RWPE2 (cell line): ENCODE measurements at regions not wholly inside any gene's neighbourhood (a gene's known extent, or its start where the extent isn't known, plus 50 kb on each side); places are given as distances from the start of the nearest gene placed in this dataset.

ENCODE experiments used
- ATAC-seq: fragments of 200-7000 bp; cut with Tn5 transposase; 3 replicates; pipeline ENCODE4 v1.9.1; 2021; ENCODE audit warnings: low read depth
- DNase-seq: peaks from one replicate; pipeline ENCODE4 v3.0.0-alpha.2; 2020; ENCODE audit warnings: low spot score
- H3K27ac ChIP-seq: fragments of 450-650 bp; 2 replicates; pipeline ENCODE4 v1.5.1; 2017; ENCODE audit warnings: mild to moderate bottlenecking; ENCODE audit not compliant: poor library complexity, severe bottlenecking
- H3K27me3 ChIP-seq: fragments of 250-450 bp; sonication (Bioruptor Pico); 2 replicates; pipeline ENCODE4 v1.5.1; 2021; ENCODE audit warnings: mild to moderate bottlenecking, moderate library complexity; ENCODE audit not compliant: insufficient read depth, poor library complexity, severe bottlenecking
- H3K36me3 ChIP-seq: fragments of 250-450 bp; sonication (Bioruptor Pico); 2 replicates; pipeline ENCODE4 v1.5.1; 2020; ENCODE audit warnings: low read depth, mild to moderate bottlenecking, moderate library complexity
- H3K4me1 ChIP-seq: fragments of 250-450 bp; sonication (Bioruptor Pico); 2 replicates; pipeline ENCODE4 v1.5.1; 2021; ENCODE audit warnings: mild to moderate bottlenecking, moderate library complexity; ENCODE audit not compliant: insufficient read depth, poor library complexity, severe bottlenecking
- H3K4me3 ChIP-seq: fragments of 250-450 bp; sonication (Bioruptor Pico); 2 replicates; pipeline ENCODE4 v1.5.1; 2021; ENCODE audit warnings: mild to moderate bottlenecking, moderate library complexity; ENCODE audit not compliant: severe bottlenecking
- H3K9me3 ChIP-seq: fragments of 250-450 bp; sonication (Bioruptor Pico); 2 replicates; pipeline ENCODE4 v1.5.1; 2021; ENCODE audit warnings: mild to moderate bottlenecking, moderate library complexity; ENCODE audit not compliant: severe bottlenecking
- TF ChIP-seq, protein P1 (sequence below): fragments of 450-650 bp; IDR thresholded peaks from one replicate; pipeline ENCODE4 v1.5.1; 2017; ENCODE audit warnings: mild to moderate bottlenecking, moderate library complexity; ENCODE audit not compliant: poor library complexity, severe bottlenecking

DNA sequence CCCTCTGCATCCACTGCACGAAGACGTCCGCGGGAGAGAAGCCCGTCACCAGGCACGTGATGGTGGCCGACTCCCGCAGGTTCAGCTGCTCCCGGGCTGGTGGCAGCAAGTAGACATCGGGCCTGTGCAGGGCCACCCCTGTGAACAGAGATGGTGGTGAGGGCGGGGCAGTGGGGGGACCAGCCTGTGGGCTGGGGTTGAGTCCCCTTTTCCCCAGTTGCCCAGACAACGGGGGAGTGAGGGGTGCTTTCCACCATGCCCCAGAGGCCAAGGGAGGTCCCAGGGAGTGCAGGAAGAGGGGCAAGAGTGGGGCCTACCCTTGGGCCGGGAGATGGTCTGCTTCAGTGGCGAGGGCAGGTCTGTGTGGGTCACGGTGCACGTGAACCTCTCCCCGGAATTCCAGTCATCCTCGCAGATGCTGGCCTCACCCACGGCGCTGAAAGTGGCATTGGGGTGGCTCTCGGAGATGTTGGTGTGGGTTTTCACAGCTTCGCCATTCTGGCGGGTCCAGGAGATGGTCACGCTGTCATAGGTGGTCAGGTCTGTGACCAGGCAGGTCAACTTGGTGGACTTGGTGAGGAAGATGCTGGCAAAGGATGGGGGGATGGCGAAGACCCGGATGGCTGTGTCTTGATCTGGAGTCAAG, 328.3 kb downstream of the TMEM121 start:
- DNase-seq (peak; percentile 58), ATAC-seq (no peak)
- Histone ChIP-seq H3K27ac (no peak overlapping the region), H3K27me3 (no peaks in the 10 kb centered on the region), H3K36me3 (no peaks in the 10 kb centered on the region), H3K4me1 (no peaks in the 10 kb centered on the region), H3K4me3 (no peak overlapping the region), H3K9me3 (peaks cover 12% of the 10 kb centered on the region)
- TF ChIP-seq, protein P1, sequence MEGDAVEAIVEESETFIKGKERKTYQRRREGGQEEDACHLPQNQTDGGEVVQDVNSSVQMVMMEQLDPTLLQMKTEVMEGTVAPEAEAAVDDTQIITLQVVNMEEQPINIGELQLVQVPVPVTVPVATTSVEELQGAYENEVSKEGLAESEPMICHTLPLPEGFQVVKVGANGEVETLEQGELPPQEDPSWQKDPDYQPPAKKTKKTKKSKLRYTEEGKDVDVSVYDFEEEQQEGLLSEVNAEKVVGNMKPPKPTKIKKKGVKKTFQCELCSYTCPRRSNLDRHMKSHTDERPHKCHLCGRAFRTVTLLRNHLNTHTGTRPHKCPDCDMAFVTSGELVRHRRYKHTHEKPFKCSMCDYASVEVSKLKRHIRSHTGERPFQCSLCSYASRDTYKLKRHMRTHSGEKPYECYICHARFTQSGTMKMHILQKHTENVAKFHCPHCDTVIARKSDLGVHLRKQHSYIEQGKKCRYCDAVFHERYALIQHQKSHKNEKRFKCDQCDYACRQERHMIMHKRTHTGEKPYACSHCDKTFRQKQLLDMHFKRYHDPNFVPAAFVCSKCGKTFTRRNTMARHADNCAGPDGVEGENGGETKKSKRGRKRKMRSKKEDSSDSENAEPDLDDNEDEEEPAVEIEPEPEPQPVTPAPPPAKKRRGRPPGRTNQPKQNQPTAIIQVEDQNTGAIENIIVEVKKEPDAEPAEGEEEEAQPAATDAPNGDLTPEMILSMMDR, result no peak

DNA sequence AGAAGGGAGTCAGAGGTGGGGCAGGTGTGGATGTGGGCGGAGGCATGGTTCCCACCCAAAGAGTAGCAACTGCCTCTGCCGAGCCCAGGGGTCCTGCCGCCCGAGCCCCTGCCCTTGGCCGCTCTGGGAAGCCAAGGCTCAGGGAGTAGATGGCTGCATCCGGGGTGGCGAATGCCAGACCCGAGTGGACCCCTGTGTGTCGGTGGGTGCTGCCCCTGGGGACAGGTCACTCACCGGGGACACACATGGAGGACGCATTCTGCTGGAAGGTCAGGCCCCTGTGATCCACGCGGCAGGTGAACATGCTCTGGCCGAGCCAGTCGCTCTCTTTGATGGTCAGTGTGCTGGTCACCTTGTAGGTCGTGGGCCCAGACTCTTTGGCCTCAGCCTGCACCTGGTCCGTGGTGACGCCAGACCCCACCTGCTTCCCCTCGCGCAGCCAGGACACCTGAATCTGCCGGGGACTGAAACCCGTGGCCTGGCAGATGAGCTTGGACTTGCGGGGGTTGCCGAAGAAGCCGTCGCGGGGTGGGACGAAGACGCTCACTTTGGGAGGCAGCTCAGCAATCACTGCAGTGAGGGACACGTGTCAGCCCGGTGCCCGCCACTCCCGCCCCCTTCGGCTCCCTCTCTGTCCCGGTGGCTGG, 329.0 kb downstream of the TMEM121 start:
- Histone ChIP-seq H3K9me3 (peaks cover 12% of the 10 kb centered on the region), H3K27ac (no peak overlapping the region), H3K36me3 (no peaks in the 10 kb centered on the region), H3K27me3 (no peaks in the 10 kb centered on the region), H3K4me3 (no peak overlapping the region), H3K4me1 (no peaks in the 10 kb centered on the region)
- ATAC-seq, result no peak
- TF ChIP-seq, protein P1, result no peak
- peak; percentile 69 for DNase-seq

DNA sequence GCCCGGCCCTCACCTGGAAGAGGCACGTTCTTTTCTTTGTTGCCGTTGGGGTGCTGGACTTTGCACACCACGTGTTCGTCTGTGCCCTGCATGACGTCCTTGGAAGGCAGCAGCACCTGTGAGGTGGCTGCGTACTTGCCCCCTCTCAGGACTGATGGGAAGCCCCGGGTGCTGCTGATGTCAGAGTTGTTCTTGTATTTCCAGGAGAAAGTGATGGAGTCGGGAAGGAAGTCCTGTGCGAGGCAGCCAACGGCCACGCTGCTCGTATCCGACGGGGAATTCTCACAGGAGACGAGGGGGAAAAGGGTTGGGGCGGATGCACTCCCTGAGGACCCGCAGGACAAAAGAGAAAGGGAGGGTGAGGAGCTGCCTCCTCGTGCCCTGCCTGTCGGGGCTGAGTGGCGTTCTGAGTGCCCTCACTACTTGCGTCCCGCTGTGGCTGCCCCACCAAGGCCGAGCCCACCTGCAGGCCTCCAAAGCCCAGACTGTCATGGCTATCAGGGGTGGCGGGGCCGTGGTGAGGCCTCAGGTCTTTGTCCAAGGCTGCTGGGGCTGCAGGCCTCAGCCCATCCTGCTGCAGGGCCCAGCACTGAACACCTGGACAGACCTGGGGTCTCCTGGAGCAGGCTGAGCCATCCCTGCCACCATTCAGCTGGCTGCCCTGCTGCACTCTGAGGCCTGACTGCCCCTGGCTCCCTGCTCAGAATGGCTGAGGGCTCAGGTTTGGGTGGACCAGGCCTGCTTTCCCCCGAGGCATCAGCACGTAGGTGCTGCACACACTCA, 329.7 kb downstream of the TMEM121 start:
- peaks cover 12% of the 10 kb centered on the region for H3K9me3 ChIP-seq

DNA sequence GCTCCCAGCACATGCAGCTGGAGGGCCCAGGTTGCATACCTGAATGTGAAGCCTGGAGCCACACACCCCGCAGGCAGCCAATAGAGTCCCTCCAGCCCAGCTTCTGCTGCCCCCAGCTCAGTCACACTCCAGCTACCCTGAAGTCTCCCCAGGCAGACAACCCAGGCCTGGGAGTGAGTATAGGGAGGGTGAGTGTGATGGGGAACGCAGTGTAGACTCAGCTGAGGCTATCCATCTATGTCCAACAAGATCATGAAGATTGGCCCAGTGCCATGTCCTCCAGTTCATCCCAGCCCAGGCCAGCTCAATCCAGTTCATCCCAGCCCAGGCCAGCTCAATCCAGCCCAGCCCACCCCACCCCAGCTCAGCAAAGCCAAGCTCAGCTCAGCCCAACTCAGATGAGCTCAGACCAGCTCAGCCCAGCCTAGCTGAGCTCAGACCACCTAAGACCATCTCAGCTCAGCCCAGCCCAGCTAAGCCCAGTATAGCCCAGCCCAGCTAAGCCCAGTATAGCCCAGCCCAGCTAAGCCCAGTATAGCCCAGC, 330.4 kb downstream of the TMEM121 start:
- ATAC-seq, result no peak
- peaks cover 12% of the 10 kb centered on the region for H3K9me3 ChIP-seq
- H3K27ac ChIP-seq, result no peak overlapping the region
- no peak overlapping the region for H3K4me3 ChIP-seq
- peak; percentile 52 for DNase-seq
- no peaks in the 10 kb centered on the region for H3K27me3 ChIP-seq
- TF ChIP-seq, protein P1, result no peak
- H3K4me1 ChIP-seq, result no peaks in the 10 kb centered on the region
- no peaks in the 10 kb centered on the region for H3K36me3 ChIP-seq

More for the DNA sequence above, 329.7 kb downstream of the TMEM121 start:
- H3K4me1 ChIP-seq, result no peaks in the 10 kb centered on the region
- TF ChIP-seq, protein P1, result no peak
- no peaks in the 10 kb centered on the region for H3K36me3 ChIP-seq
- peak; percentile 61 for DNase-seq
- ATAC-seq, result no peak
- no peak overlapping the region for H3K27ac ChIP-seq
- no peaks in the 10 kb centered on the region for H3K27me3 ChIP-seq
- H3K4me3 ChIP-seq, result no peak overlapping the region
